OCI-LY7 (cell line): ENCODE measurements at regions not wholly inside any gene's neighbourhood (a gene's known extent, or its start where the extent isn't known, plus 50 kb on each side); places are given as distances from the start of the nearest gene placed in this dataset.

Experiments
- EZH2phosphoT487 ChIP-seq: fragments of 200-600 bp; sonication (generic); IDR thresholded peaks from 2 replicates; pipeline ENCODE4 v1.6.1; 2018; ENCODE audit warnings: low read depth, borderline replicate concordance, mild to moderate bottlenecking, mixed run types, antibody characterized with exemption, low read length, moderate library complexity, mixed read lengths
- TF ChIP-seq, protein P1 (sequence below): fragments of 200-600 bp; sonication (generic); conservative IDR thresholded peaks from 2 replicates; pipeline ENCODE4 v1.5.1; 2014; ENCODE audit warnings: mild to moderate bottlenecking, antibody characterized with exemption, low read length, moderate library complexity, mixed read lengths

DNA sequence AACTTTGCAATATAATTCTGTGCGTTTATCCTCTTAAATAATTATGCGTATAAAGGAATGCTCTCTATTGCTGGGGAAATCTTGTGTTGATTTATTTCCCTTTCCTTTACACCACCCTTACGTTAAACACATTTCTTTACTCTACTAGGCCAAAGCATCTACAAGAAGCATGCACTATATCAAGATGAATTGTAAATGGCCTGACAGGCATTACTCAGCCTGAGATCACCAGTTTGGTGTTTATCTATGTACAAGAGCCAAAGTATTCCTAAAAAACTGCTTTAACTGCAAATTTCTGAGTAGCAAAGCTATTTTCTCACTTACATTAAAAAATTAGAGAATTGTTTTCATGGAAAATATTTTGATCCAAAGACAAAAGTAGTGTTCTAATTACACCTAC, 114.8 kb downstream of the TYW3 start:
- TF ChIP-seq, protein P1, sequence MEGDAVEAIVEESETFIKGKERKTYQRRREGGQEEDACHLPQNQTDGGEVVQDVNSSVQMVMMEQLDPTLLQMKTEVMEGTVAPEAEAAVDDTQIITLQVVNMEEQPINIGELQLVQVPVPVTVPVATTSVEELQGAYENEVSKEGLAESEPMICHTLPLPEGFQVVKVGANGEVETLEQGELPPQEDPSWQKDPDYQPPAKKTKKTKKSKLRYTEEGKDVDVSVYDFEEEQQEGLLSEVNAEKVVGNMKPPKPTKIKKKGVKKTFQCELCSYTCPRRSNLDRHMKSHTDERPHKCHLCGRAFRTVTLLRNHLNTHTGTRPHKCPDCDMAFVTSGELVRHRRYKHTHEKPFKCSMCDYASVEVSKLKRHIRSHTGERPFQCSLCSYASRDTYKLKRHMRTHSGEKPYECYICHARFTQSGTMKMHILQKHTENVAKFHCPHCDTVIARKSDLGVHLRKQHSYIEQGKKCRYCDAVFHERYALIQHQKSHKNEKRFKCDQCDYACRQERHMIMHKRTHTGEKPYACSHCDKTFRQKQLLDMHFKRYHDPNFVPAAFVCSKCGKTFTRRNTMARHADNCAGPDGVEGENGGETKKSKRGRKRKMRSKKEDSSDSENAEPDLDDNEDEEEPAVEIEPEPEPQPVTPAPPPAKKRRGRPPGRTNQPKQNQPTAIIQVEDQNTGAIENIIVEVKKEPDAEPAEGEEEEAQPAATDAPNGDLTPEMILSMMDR: no peak
- TF ChIP-seq EZH2phosphoT487: no peak
